SU-DHL-6 (cell line): ENCODE measurements at regions not wholly inside any gene's neighbourhood (a gene's known extent, or its start where the extent isn't known, plus 50 kb on each side); places are given as distances from the start of the nearest gene placed in this dataset.

Experiments used
- H2AFZ ChIP-seq: fragments of 200-600 bp; sonication (generic); 2 replicates; pipeline ENCODE4 v1.6.1; 2014; ENCODE audit warnings: low read depth, mild to moderate bottlenecking, moderate library complexity, mixed read lengths, antibody characterized with exemption, low read length; ENCODE audit not compliant: severe bottlenecking
- H3F3A ChIP-seq: fragments of 200-600 bp; shearing (Covaris generic); 2 replicates; pipeline ENCODE4 v1.6.0; 2016; ENCODE audit warnings: antibody characterized with exemption, mild to moderate bottlenecking; ENCODE audit not compliant: insufficient read depth
- H3K27ac ChIP-seq: fragments of 200-600 bp; sonication (generic); 2 replicates; pipeline ENCODE4 v1.5.1; 2016; ENCODE audit warnings: low read depth, mild to moderate bottlenecking, low read length, moderate library complexity, mixed read lengths
- H3K27me3 ChIP-seq: fragments of 200-600 bp; sonication (generic), shearing (Covaris generic); 2 replicates; pipeline ENCODE4 v1.6.0; 2014; ENCODE audit warnings: mild to moderate bottlenecking, low read length
- H3K36me3 ChIP-seq: fragments of 200-600 bp; sonication (generic); 2 replicates; pipeline ENCODE4 v1.6.1; 2014; ENCODE audit warnings: mild to moderate bottlenecking, low read length, mixed read lengths
- H3K4me2 ChIP-seq: fragments of 300-600, 200-600 bp; shearing (Covaris generic), sonication (generic); 2 replicates; pipeline ENCODE4 v1.6.0; 2014; ENCODE audit warnings: low read length, low read depth, mild to moderate bottlenecking; ENCODE audit not compliant: poor library complexity, severe bottlenecking
- H3K4me3 ChIP-seq: fragments of 200-600 bp; sonication (generic); 2 replicates; pipeline ENCODE4 v1.5.1; 2014; ENCODE audit warnings: antibody characterized with exemption, low read length, mild to moderate bottlenecking, mixed read lengths; ENCODE audit not compliant: insufficient read depth, poor library complexity, severe bottlenecking
- H3K79me2 ChIP-seq: fragments of 200-600 bp; sonication (generic); 2 replicates; pipeline ENCODE4 v1.6.1; 2014; ENCODE audit warnings: mild to moderate bottlenecking, low read length, moderate library complexity; ENCODE audit not compliant: insufficient read depth
- H3K9ac ChIP-seq: fragments of 200-600 bp; sonication (generic); 2 replicates; pipeline ENCODE4 v1.7.0; 2014; ENCODE audit warnings: mild to moderate bottlenecking, low read length
- H3K9me2 ChIP-seq: fragments of 200-600 bp; sonication (generic); replicated peaks from 2 replicates; pipeline ENCODE4 v1.6.1; 2014; ENCODE audit warnings: low read length; ENCODE audit not compliant: insufficient read depth
- H3K9me3 ChIP-seq: fragments of 200-600 bp; sonication (generic); 2 replicates; pipeline ENCODE4 v1.6.1; 2014; ENCODE audit warnings: low read length, mixed read lengths; ENCODE audit not compliant: insufficient read depth
- H4K20me1 ChIP-seq: fragments of 200-600 bp; sonication (generic); 2 replicates; pipeline ENCODE4 v1.6.1; 2014; ENCODE audit warnings: low read depth, mild to moderate bottlenecking, antibody characterized with exemption, low read length, moderate library complexity, mixed read lengths
- CTCF ChIP-seq: fragments of 200-600 bp; sonication (generic); IDR thresholded peaks from one replicate; pipeline ENCODE4 v1.5.1; 2017; ENCODE audit warnings: antibody characterized with exemption, mild to moderate bottlenecking, low read length, moderate library complexity; ENCODE audit not compliant: insufficient read depth, poor library complexity, severe bottlenecking
- EZH2phosphoT487 ChIP-seq: fragments of 200-600 bp; sonication (generic), shearing (Covaris generic); conservative IDR thresholded peaks from 2 replicates; pipeline ENCODE4 v1.6.1; 2018; ENCODE audit warnings: mild to moderate bottlenecking, antibody characterized with exemption, low read length, moderate library complexity, mixed read lengths

GRCh38 chr19:31562966-31563612 lies 213.9 kb upstream of the TSHZ3 start:
- TF ChIP-seq CTCF: no peak
- TF ChIP-seq EZH2phosphoT487: no peak

GRCh38 chr19:31567776-31568175 lies 218.5 kb upstream of the TSHZ3 start:
- TF ChIP-seq EZH2phosphoT487 (no peak), CTCF (no peak)
- Histone ChIP-seq H3K79me2 (no peaks in the 10 kb centered on the region), H3K9me3 (no peaks in the 10 kb centered on the region), H3K36me3 (no peaks in the 10 kb centered on the region), H3K4me2 (no peak overlapping the region), H3K27me3 (no peaks in the 10 kb centered on the region), H3K4me3 (no peak overlapping the region), H2AFZ (no peak overlapping the region), H3K9ac (no peak overlapping the region), H3K27ac (no peak overlapping the region), H3F3A (no peaks in the 10 kb centered on the region), H4K20me1 (no peaks in the 10 kb centered on the region), H3K9me2 (no peaks in the 10 kb centered on the region)

More at GRCh38 chr19:31562966-31563612, 213.9 kb upstream of the TSHZ3 start:
- Histone ChIP-seq H3K36me3 (no peaks in the 10 kb centered on the region), H4K20me1 (no peaks in the 10 kb centered on the region), H3K27ac (no peak overlapping the region), H3F3A (no peaks in the 10 kb centered on the region), H3K27me3 (no peaks in the 10 kb centered on the region), H3K4me2 (no peak overlapping the region), H3K9ac (no peak overlapping the region), H3K9me3 (no peaks in the 10 kb centered on the region), H3K79me2 (no peaks in the 10 kb centered on the region), H3K4me3 (no peak overlapping the region), H3K9me2 (no peaks in the 10 kb centered on the region), H2AFZ (no peak overlapping the region)

GRCh38 chr19:31568724-31569123 lies 219.5 kb upstream of the TSHZ3 start:
- no peak for TF ChIP-seq CTCF
- TF ChIP-seq EZH2phosphoT487: no peak
- no peak overlapping the region for H3K27ac ChIP-seq

GRCh38 chr19:31570718-31571117 lies 221.5 kb upstream of the TSHZ3 start:
- Histone ChIP-seq H3K4me3 (no peak overlapping the region), H3F3A (no peaks in the 10 kb centered on the region), H4K20me1 (no peaks in the 10 kb centered on the region), H3K9me2 (no peaks in the 10 kb centered on the region), H3K9ac (no peak overlapping the region), H3K27ac (no peak overlapping the region), H3K79me2 (no peaks in the 10 kb centered on the region), H3K36me3 (no peaks in the 10 kb centered on the region), H2AFZ (no peak overlapping the region), H3K27me3 (no peaks in the 10 kb centered on the region), H3K9me3 (no peaks in the 10 kb centered on the region), H3K4me2 (no peak overlapping the region)
- TF ChIP-seq EZH2phosphoT487 (no peak), CTCF (no peak)

More at GRCh38 chr19:31568724-31569123, 219.5 kb upstream of the TSHZ3 start:
- Histone ChIP-seq H3K27me3 (no peaks in the 10 kb centered on the region), H3F3A (no peaks in the 10 kb centered on the region), H3K9ac (no peak overlapping the region), H3K79me2 (no peaks in the 10 kb centered on the region), H3K4me2 (no peak overlapping the region), H4K20me1 (no peaks in the 10 kb centered on the region), H3K9me2 (no peaks in the 10 kb centered on the region), H2AFZ (no peak overlapping the region), H3K4me3 (no peak overlapping the region), H3K9me3 (no peaks in the 10 kb centered on the region), H3K36me3 (no peaks in the 10 kb centered on the region)
